Stimulated activated CD4-positive, alpha-beta T cell treated with anti-CD3 and anti-CD28 coated beads, Interleukin-2, amount 100 ng/mL, for 48 hours (primary cell): ENCODE measurements at regions not wholly inside any gene's neighbourhood (a gene's known extent, or its start where the extent isn't known, plus 50 kb on each side); places are given as distances from the start of the nearest gene placed in this dataset.
"Not testable (repeated sequence)": the region's sequence is repeated elsewhere in the genome, so short reads cannot be mapped to it uniquely, and the experiment has no call there.

ENCODE experiments used
- DNase-seq, 2 donors: peaks; one replicate each; pipeline ENCODE4 v3.0.0-alpha.2; 2020

GRCh38 chr10:21285742-21286331, 239.6 kb downstream of the SKIDA1 start:
- no peak for DNase-seq

GRCh38 chr10:21285207-21285606, 240.3 kb downstream of the SKIDA1 start:
- DNase-seq, result no peak

GRCh38 chr10:21284301-21284700, 241.2 kb downstream of the SKIDA1 start:
- no peak for DNase-seq

- not testable (repeated sequence) for DNase-seq
Observed at GRCh38 chr10:21283053-21283452, 242.4 kb downstream of the SKIDA1 start.

- DNase-seq, result no peak
Observed at GRCh38 chr10:21281765-21282484, 243.6 kb downstream of the SKIDA1 start.

GRCh38 chr10:21280971-21281572, 244.4 kb downstream of the SKIDA1 start:
- DNase-seq, result no peak

GRCh38 chr10:21280037-21280436, 245.4 kb downstream of the SKIDA1 start:
- DNase-seq, result no peak

GRCh38 chr10:21279217-21279575, 246.3 kb downstream of the SKIDA1 start:
- no peak for DNase-seq

- DNase-seq, result peak; percentile 82 to 88
Observed at GRCh38 chr10:21278491-21279216, 246.8 kb downstream of the SKIDA1 start.

GRCh38 chr10:21273400-21273968, 252.0 kb downstream of the SKIDA1 start:
- no peak for DNase-seq

- no peak for DNase-seq
Observed at GRCh38 chr10:21272643-21273399, 252.7 kb downstream of the SKIDA1 start.

GRCh38 chr10:21270976-21271375, 254.5 kb downstream of the SKIDA1 start:
- DNase-seq, result no peak

- DNase-seq, result no peak
Observed at GRCh38 chr10:21269289-21269688, 256.2 kb downstream of the SKIDA1 start.

- DNase-seq, result no peak
Observed at GRCh38 chr10:21265622-21266021, 259.9 kb downstream of the SKIDA1 start.

- DNase-seq, result no peak
Observed at GRCh38 chr10:21264271-21264670, 261.2 kb downstream of the SKIDA1 start.

GRCh38 chr10:21263839-21264238, 261.6 kb downstream of the SKIDA1 start:
- DNase-seq, result no peak

GRCh38 chr10:21263263-21263803, 262.1 kb downstream of the SKIDA1 start:
- DNase-seq, result no peak

GRCh38 chr10:21261842-21262294, 263.6 kb downstream of the SKIDA1 start:
- DNase-seq, result no peak

- DNase-seq, result no peak
Observed at GRCh38 chr10:21260506-21261149, 264.9 kb downstream of the SKIDA1 start.

- no peak for DNase-seq
Observed at GRCh38 chr10:21260066-21260465, 265.4 kb downstream of the SKIDA1 start.

- DNase-seq, result no peak
Observed at GRCh38 chr10:21257919-21258318, 267.6 kb downstream of the SKIDA1 start.

GRCh38 chr10:21257191-21257590, 268.3 kb downstream of the SKIDA1 start:
- no peak for DNase-seq
